Heart right ventricle (tissue), 16 donors: ENCODE measurements at regions not wholly inside any gene's neighbourhood (a gene's known extent, or its start where the extent isn't known, plus 50 kb on each side); places are given as distances from the start of the nearest gene placed in this dataset.

Experiments
- ATAC-seq, 8 donors: fragments of 200-7000 bp; cut with Tn5 transposase; one replicate each; pipeline ENCODE4 v1.9.1; 2020; ENCODE audit warnings: mild to moderate bottlenecking in 8 of 8, moderate library complexity in 8 of 8, moderate number of reproducible peaks in 1 of 8
- DNase-seq, 2 donors: peaks; one replicate each; pipeline ENCODE4 v3.0.0-alpha.2; 2020
- H3K27ac ChIP-seq, 10 donors: fragments of 200-600 bp; sonication (generic) in 2 of 10; one replicate each; pipeline versions ENCODE4 v1.5.0 to v1.8.0; 2020 to 2022; ENCODE audit warnings: mild to moderate bottlenecking in 3 of 10
- H3K27me3 ChIP-seq, 7 donors: fragments of 200-600 bp; one replicate each; pipeline ENCODE4 v1.8.0; 2021 to 2022; ENCODE audit warnings: mild to moderate bottlenecking in 2 of 7
- H3K36me3 ChIP-seq, 9 donors: fragments of 200-600 bp; sonication (generic) in 1 of 9; one replicate each; pipeline versions ENCODE4 v1.5.0 to v1.8.0; 2020 to 2022; ENCODE audit warnings: mild to moderate bottlenecking in 2 of 9
- H3K4me1 ChIP-seq, 9 donors: fragments of 200-600 bp; sonication (generic) in 1 of 9; one replicate each; pipeline versions ENCODE4 v1.5.0 to v1.8.0; 2020 to 2022; ENCODE audit warnings: mild to moderate bottlenecking in 4 of 9
- H3K4me3 ChIP-seq, 10 donors: fragments of 200-600 bp; sonication (generic) in 2 of 10; one replicate each; pipeline versions ENCODE4 v1.5.0 to v1.8.0; 2020 to 2022; ENCODE audit warnings: mild to moderate bottlenecking in 7 of 10, moderate library complexity in 2 of 10
- H3K9me3 ChIP-seq, 11 donors: fragments of 200-600 bp in 10 of 11; sonication (generic) in 2 of 11; one replicate each; pipeline versions ENCODE4 v1.5.0 to v1.8.0; 2013 to 2022; ENCODE audit warnings: mild to moderate bottlenecking in 2 of 11, control low read depth in 1 of 11, moderate library complexity in 1 of 11
- CTCF ChIP-seq, 9 donors: fragments of 200-600 bp; sonication (generic) in 2 of 9; IDR thresholded peaks; one replicate each; pipeline versions ENCODE4 v1.5.0 to v1.8.0; 2021 to 2022; ENCODE audit warnings: antibody characterized with exemption in 9 of 9, mild to moderate bottlenecking in 5 of 9, moderate library complexity in 1 of 9
- WGBS, 2 donors: extraction: QIAGEN DNeasy Blood & Tissue Kit; methylation state at CpG; one replicate each; pipeline ENCODE4 v1.1.7; 2013; ENCODE audit warnings: inconsistent platforms in 1 of 2; 5-methylcytosine and 5-hydroxymethylcytosine counted together
- intact Hi-C, 10 donors: fragments of 100-400 bp; cut with DNase I; formaldehyde crosslinking; loops; one replicate each; pipeline versions ENCODE4 v1.11.1 to v1.14.2; 2022
- donor health status: Arrhythmogenic right ventricular cardiomyopathy.
- donor health status: ischemic (EF 13 %, LVEDD 7.1; RV severe dilation, severe dysfunction).
- donor health status: healthy with polysubstance abuse.
- donor health status: DM: no; HTN: yes; CAD: no.
- donor health status: DM: no; HTN: no; CAD: no.
- donor health status: ischemic (EF 25% LVEDD 6.9; RV normal size, moderate dysfunction).
- donor health status: ischemic (EF 25% LVEDD 5.7; RV mildly dilated, moderate dysfunction).
- donor health status: healthy.
- donor health status: DM: yes; HTN: yes; CAD: no.
- donor health status: Ischemic cardiomyopathy.
- donor health status: ischemic (EF 35%, LVEDD 5.7; RV mildly dilated, moderate dysfunction).
- donor health status: nonischemic (EF 11% LVEDD 7.7; RV severe dilation, severe dysfunction).
- donor health status: DM: yes; HTN: yes; CAD: no.
- donor health status: PGD.
- donor health status: ischemic (EF 29% LVEDD 5.4; RV normal size, mild dysfunction).
- donor health status: nonischemic (EF 23%, LVEDD 6.1; RV moderate dilation, normal function).

- 80 to 90% methylated on average over 1 of the region's 1 CpG for WGBS, 2 donors
- TF ChIP-seq CTCF (IDR thresholded peaks at IDR 0.05): no peak
- Histone ChIP-seq H3K27ac (no peak overlapping the region), H3K4me3 (no peak overlapping the region), H3K27me3 (no peaks in the 10 kb centered on the region), H3K36me3 (no peaks in the 10 kb centered on the region), H3K9me3 (peaks cover 0 to 27% (median 3%) of the 10 kb centered on the region in 11 donors), H3K4me1 (no peaks in the 10 kb centered on the region)
- DNase-seq (no peak), ATAC-seq (no peak)
- intact Hi-C loops: no loop called here
Measured at GRCh38 chr2:128930101-128930500, 611.4 kb upstream of the HS6ST1 start.

DNA sequence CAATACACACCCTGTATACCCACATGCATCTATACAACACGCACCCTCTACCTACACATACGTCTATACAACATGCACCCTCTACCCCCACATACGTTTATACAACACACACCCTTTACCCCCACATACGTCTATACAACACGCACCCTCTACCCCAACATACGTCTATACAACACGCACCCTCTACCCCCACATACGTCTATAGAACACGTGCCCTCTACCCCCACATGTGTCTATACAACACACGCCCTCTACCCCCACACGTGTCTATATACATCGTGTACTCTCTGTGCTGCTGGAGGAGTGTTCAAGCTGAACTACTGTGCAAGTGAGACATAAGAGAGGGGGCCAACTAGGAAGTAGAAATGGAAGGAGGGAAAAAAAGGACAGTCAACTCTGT lies 621.7 kb upstream of the HS6ST1 start:
- Histone ChIP-seq H3K27me3 (no peaks in the 10 kb centered on the region), H3K4me3 (no peak overlapping the region), H3K27ac (no peak overlapping the region), H3K9me3 (peaks cover 0 to 7% (median 0%) of the 10 kb centered on the region in 11 donors), H3K4me1 (no peaks in the 10 kb centered on the region), H3K36me3 (no peaks in the 10 kb centered on the region)
- no peak for TF ChIP-seq CTCF (IDR thresholded peaks at IDR 0.05)
- DNase-seq (no peak), ATAC-seq (no peak)
- 92 to 95% methylated on average over 12 of the region's 12 CpGs for WGBS, 2 donors
- intact Hi-C loops: no loop called here

DNA sequence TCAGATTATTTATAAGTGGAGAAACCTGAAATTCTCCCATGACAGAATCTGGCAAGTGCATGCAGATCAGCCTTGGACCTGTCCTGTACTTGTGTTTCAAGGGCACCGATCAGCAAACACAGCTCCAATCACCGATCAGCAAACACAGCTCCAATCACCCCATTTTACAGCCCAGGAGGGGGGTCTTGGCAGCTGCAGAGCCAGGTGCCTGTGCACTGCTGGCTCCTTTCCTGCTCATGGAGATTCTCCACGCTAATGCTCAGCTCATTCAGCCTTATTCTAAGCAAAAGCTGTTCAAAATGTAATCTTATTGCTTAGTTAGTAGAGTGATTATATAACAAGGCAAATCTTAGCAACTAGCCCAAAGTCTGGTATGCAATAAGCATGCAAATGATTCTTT lies 623.1 kb upstream of the HS6ST1 start:
- ATAC-seq (no peak), DNase-seq (no peak)
- no peak overlapping the region for H3K27ac ChIP-seq
- H3K27me3 ChIP-seq: no peaks in the 10 kb centered on the region
- H3K36me3 ChIP-seq: no peaks in the 10 kb centered on the region
- intact Hi-C loops: no loop called here
- peaks cover 0 to 5% (median 0%) of the 10 kb centered on the region in 11 donors for H3K9me3 ChIP-seq
- 60% methylated on average over 3 of the region's 3 CpGs for WGBS, 2 donors
- no peak for TF ChIP-seq CTCF (IDR thresholded peaks at IDR 0.05)
- no peaks in the 10 kb centered on the region for H3K4me1 ChIP-seq
- H3K4me3 ChIP-seq: no peak overlapping the region

GRCh38 chr2:128949360-128949759 lies 630.7 kb upstream of the HS6ST1 start:
- Histone ChIP-seq H3K4me3 (no peak overlapping the region), H3K27ac (no peak overlapping the region), H3K27me3 (peaks cover 0 to 10% (median 0%) of the 10 kb centered on the region in 7 donors), H3K4me1 (no peaks in the 10 kb centered on the region), H3K9me3 (peaks cover 0 to 11% (median 0%) of the 10 kb centered on the region in 11 donors), H3K36me3 (no peaks in the 10 kb centered on the region)
- 94 to 97% methylated on average over 5 of the region's 5 CpGs for WGBS, 2 donors
- DNase-seq (no peak), ATAC-seq (no peak)
- no peak for TF ChIP-seq CTCF (IDR thresholded peaks at IDR 0.05)
- intact Hi-C loops: no loop called here
